ENCODE measurements at regions not wholly inside any gene's neighbourhood (a gene's known extent, or its start where the extent isn't known, plus 50 kb on each side); places are given as distances from the start of the nearest gene placed in this dataset.

GRCh38 chr5:89998519-89999305, 410.8 kb downstream of the CETN3 start:
- H3K4ac ChIP-seq (replicated peaks; ENCODE audit: insufficient read length, low read depth, low read length), result no peak overlapping the region
- ChIA-PET POLR2A (ENCODE audit: partially characterized antibody) (no interaction called here), CTCF (ENCODE audit: partially characterized antibody) (interaction anchor here (0.5 to 1.4 kb wide), 6 partner anchors 9 to 166 kb away, joined by 3 to 4 read pairs (median 3); no protein-coding TSS in a partner anchor)
- no peak overlapping the region for H2BK5ac ChIP-seq (ENCODE audit: low read depth, low read length)
- no peaks in the 10 kb centered on the region for H3K4me1 ChIP-seq (replicated peaks in 1 of 4; ENCODE audit: control insufficient read depth in 3 of 4, insufficient read depth in 4 of 4, low read length in 3 of 4)
- H3K14ac ChIP-seq (ENCODE audit: insufficient read length), result no peak overlapping the region
- H4K8ac ChIP-seq (ENCODE audit: extremely low read depth, insufficient read depth, low read length), result no peak overlapping the region
- no peak overlapping the region for H3K9ac ChIP-seq (replicated peaks in 1 of 4; ENCODE audit: extremely low read depth in 1 of 4, low read depth in 3 of 4, low read length in 3 of 4)
- DNase-seq (ENCODE audit: low read depth in 1 of 2, low spot score in 2 of 2) (no peak), FAIRE-seq (no peak)
- H4K20me1 ChIP-seq (replicated peaks in 1 of 2; ENCODE audit: control insufficient read depth in 1 of 2, insufficient read depth in 2 of 2, low read length in 2 of 2), result no peaks in the 10 kb centered on the region
- H2AFZ ChIP-seq (ENCODE audit: low read length), result no peak overlapping the region
- H3K23me2 ChIP-seq (ENCODE audit: low read depth, low read length), result no peaks in the 10 kb centered on the region
- no peak for TF ChIP-seq USF2 (IDR thresholded peaks at IDR 0.05; ENCODE audit: low read length)
- TF ChIP-seq POU5F1 (IDR thresholded peaks at IDR 0.05; ENCODE audit: low read depth, low read length), result no peak
- TF ChIP-seq FOSL1 (IDR thresholded peaks at IDR 0.05; ENCODE audit: insufficient read depth, low read depth, low read length), result no peak
- no peak for TF ChIP-seq CHD2 (IDR thresholded peaks at IDR 0.05; ENCODE audit: low read length)
- no peak overlapping the region for H3K4me3 ChIP-seq (ENCODE audit: extremely low read depth in 1 of 4, insufficient read depth in 2 of 4, low read depth in 3 of 4, low read length in 4 of 4)
- no peaks in the 10 kb centered on the region for H3K27me3 ChIP-seq (replicated peaks in 1 of 4; ENCODE audit: control insufficient read depth in 3 of 4, extremely low read depth in 1 of 4, insufficient read depth in 3 of 4, low read length in 3 of 4)
- no peaks in the 10 kb centered on the region for H3K36me3 ChIP-seq (ENCODE audit: control insufficient read depth in 2 of 4, insufficient read depth in 4 of 4, low read length in 3 of 4)
- H3K4me2 ChIP-seq (ENCODE audit: insufficient read depth in 1 of 2, low read depth in 2 of 2, low read length in 2 of 2), result no peak overlapping the region
- H3K27ac ChIP-seq (ENCODE audit: low read depth, low read length), result no peak overlapping the region
- no peak overlapping the region for H3K23ac ChIP-seq (ENCODE audit: insufficient read length)
- 60% methylated on average over 3 of the region's 3 CpGs; no CpG with 5 or more reads in 1 of the 2 experiments for WGBS, 2 experiments (ENCODE audit: extremely low coverage in 1 of 2, insufficient coverage in 1 of 2, insufficient read length in 1 of 2, insufficient replicate concordance in 2 of 2, low coverage in 1 of 2, low lambda C conversion rate in 2 of 2, missing lambda C conversion rate in 1 of 2)
- H3K9me3 ChIP-seq (ENCODE audit: insufficient read depth in 2 of 2, low read depth in 1 of 2, low read length in 1 of 2), result no peaks in the 10 kb centered on the region
- H2BK12ac ChIP-seq (ENCODE audit: low read depth, low read length), result no peak overlapping the region
- H3K56ac ChIP-seq (replicated peaks; ENCODE audit: insufficient read length, low read depth, low read length), result no peak overlapping the region
- H4K5ac ChIP-seq (ENCODE audit: insufficient read length, low read depth, low read length), result no peak overlapping the region
- H2AK5ac ChIP-seq (ENCODE audit: low read depth, low read length), result no peak overlapping the region
- H3K18ac ChIP-seq (ENCODE audit: extremely low read depth, low read length), result no peak overlapping the region
- no peak overlapping the region for H2BK20ac ChIP-seq (ENCODE audit: low read length)
- no peak overlapping the region for H4K91ac ChIP-seq (replicated peaks; ENCODE audit: insufficient read length, low read length)
- H2BK120ac ChIP-seq (replicated peaks; ENCODE audit: low read depth, low read length), result no peak overlapping the region
- no peak overlapping the region for H2BK15ac ChIP-seq (ENCODE audit: low read length)
- no peaks in the 10 kb centered on the region for H3K79me2 ChIP-seq (ENCODE audit: control insufficient read depth in 1 of 2, insufficient read depth in 2 of 2, low read length in 2 of 2)
- no peaks in the 10 kb centered on the region for H3K79me1 ChIP-seq (ENCODE audit: low read depth, low read length)
